ENCODE measurements at regions not wholly inside any gene's neighbourhood (a gene's known extent, or its start where the extent isn't known, plus 50 kb on each side); places are given as distances from the start of the nearest gene placed in this dataset.

GRCh38 chr2:71811726-71812125 is 335.9 kb downstream of the CYP26B1 start (continued):
- no peak for TF ChIP-seq ZNF462 (CRISPR knock-in tag; IDR thresholded peaks at IDR 0.05)
- TF ChIP-seq NANOG (IDR thresholded peaks at IDR 0.05; ENCODE audit: borderline replicate concordance) = no peak
- no peak for TF ChIP-seq EZH2 (IDR thresholded peaks at IDR 0.05; ENCODE audit: low read depth, unreplicated experiment)
- no peak for TF ChIP-seq JUNB (IDR thresholded peaks at IDR 0.05; ENCODE audit: unreplicated experiment)
- TF ChIP-seq CREB1 (CRISPR knock-in tag; IDR thresholded peaks at IDR 0.05; ENCODE audit: low read depth) = no peak
- no peak for TF ChIP-seq EZH2phosphoT487 (IDR thresholded peaks at IDR 0.05; ENCODE audit: unreplicated experiment)
- no peak for TF ChIP-seq ZNF114 (CRISPR knock-in tag; IDR thresholded peaks at IDR 0.05)
- TF ChIP-seq CTCF (conservative IDR thresholded peaks at IDR 0.05; ENCODE audit: low read depth in 2 of 2) = no peak
- no peak for TF ChIP-seq ZNF331 (CRISPR knock-in tag; IDR thresholded peaks at IDR 0.05; ENCODE audit: low read depth)

GRCh38 chr2:71811157-71811556 is 336.5 kb downstream of the CYP26B1 start:
- Histone ChIP-seq H3K4me2 (no peak overlapping the region), H4K20me1 (replicated peaks; ENCODE audit: insufficient read depth) (no peaks in the 10 kb centered on the region), H3F3A (replicated peaks; ENCODE audit: low read depth) (no peaks in the 10 kb centered on the region), H3K27me3 (ENCODE audit: insufficient read depth) (no peaks in the 10 kb centered on the region), H3K4me1 (ENCODE audit: insufficient read depth) (no peaks in the 10 kb centered on the region), H3K36me3 (ENCODE audit: insufficient read depth) (no peaks in the 10 kb centered on the region), H3K79me2 (replicated peaks; ENCODE audit: insufficient read depth) (no peaks in the 10 kb centered on the region), H2AFZ (no peak overlapping the region), H3K9me2 (ENCODE audit: insufficient read depth) (peaks cover 19% of the 10 kb centered on the region; the same call in 1 of the 2 replicates), H3K4me3 (no peak overlapping the region), H3K27ac (ENCODE audit: low read depth) (no peak overlapping the region)
- Mint-ChIP-seq H3K9me3 (peaks cover 2% of the 10 kb centered on the region; the same call in 1 of the 3 replicates), H3K4me1 (no peaks in the 10 kb centered on the region), H3K36me3 (ENCODE audit: low read depth) (no peaks in the 10 kb centered on the region), H3K27ac (no peak overlapping the region), H3K27me3 (ENCODE audit: insufficient read depth, low read depth, poor library complexity) (peaks cover 2% of the 10 kb centered on the region), H3K4me3 (no peak overlapping the region)
- ATAC-seq (no peak), DNase-seq (ENCODE audit: low spot score) (no peak)
- no peak for TF ChIP-seq ETS1 (IDR thresholded peaks at IDR 0.05)
